UCSD-AML1 (cell line): ENCODE measurements at regions not wholly inside any gene's neighbourhood (a gene's known extent, or its start where the extent isn't known, plus 50 kb on each side); places are given as distances from the start of the nearest gene placed in this dataset.

Experiments
- DNase-seq: peaks from one replicate; lab custom pipeline; 2025; ENCODE audit not compliant: unreplicated experiment; lab: John Stamatoyannopoulos, UW

DNA sequence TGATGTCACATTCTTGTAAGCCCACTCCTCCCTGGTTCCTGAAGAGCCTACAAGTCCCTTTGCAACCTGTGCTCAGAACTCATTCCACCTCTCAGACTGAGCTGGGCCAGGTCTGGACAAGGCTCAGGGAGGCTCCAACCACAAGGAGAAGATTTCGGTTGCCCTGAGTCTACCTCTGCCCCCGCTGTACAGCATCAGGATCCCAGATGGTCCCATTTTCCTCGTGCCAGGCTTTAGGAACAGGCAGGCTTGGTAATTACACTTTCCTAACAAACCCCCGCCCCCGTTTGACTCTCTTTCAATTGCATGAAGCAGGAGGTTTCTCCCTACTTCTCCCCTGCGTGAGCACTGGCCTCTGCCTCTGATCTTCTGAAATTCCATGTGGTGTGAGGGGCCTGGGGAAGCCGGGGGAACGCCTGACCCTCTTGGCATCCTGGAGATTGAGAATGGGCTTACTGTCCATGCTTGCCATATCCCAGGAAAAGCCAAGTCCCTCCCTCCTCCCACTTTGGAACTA, 86.9 kb upstream of the CTNNA1 start:
- no peak for DNase-seq

DNA sequence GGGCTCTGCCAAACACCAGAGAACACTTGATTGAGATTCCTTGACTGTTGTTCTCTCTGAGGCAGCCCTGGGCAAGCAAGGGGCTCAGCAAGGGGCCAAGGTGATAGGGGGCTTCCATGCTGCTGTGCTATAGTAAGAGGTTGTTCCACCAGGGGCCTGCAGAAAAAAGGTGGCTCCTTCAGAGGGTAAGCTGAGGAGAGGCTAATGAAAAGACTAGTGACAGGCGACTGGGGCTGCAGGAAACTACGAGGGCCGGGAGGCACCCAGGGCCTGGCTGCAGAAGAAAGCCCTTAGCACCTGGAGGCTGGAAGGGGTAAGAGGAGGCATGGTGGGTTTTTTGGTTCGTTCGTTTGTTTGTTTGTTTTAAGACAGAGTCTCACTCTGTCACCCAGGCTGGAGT, 88.0 kb upstream of the CTNNA1 start:
- no peak for DNase-seq

DNA sequence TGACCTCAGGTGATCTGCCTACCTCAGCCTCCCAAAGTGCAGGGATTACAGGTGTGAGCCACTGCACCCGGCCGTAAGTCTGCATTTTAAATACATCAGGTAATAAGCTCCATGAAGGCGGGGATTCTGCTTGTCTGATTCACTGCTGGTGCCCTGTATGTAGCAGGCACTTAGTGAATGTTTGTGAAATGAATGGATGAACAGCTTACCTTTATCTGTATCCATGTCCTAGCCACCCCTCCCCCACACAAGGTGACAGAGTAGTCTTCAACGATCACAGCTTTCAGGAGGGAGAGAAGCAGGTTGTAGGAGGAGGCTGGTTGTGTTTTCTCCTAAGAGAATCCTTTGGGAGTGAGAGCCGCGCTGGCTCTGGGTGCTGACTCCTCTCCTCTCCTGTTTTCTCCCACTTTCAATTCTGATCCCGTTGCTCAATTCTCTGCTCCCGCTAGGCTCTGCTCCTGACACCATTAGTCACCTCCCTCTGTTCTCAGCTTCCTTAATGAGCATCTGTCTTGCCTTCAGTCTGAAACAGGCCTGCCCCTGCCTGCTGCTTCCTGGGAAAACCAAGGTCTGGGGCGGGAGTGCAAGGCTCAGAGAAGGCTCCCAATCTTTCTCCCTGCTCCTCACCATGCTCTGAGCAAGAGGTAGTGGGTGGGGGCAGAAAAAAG, 88.8 kb upstream of the CTNNA1 start:
- DNase-seq: no peak

DNA sequence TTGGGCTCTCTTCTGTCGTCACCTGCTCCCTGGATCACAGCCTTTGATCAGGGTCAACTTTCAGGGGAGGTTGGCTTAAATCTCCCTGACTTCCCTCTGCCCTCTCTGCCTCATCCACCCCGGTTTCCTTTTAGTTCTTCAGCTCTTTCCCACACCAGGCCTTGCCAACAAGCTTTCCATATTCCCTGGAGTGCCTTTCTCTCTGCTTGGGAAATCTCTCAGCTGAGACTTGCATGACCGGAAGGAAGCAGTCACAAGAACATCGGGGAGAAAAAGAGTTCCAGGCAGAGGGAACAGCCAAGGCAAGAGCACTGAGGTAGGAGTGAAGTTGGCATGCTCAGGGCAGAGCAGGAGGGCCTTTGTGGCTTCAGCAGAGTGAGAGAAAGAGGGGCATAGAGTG, 88.4 kb upstream of the HSPA9 start:
- DNase-seq: no peak

DNA sequence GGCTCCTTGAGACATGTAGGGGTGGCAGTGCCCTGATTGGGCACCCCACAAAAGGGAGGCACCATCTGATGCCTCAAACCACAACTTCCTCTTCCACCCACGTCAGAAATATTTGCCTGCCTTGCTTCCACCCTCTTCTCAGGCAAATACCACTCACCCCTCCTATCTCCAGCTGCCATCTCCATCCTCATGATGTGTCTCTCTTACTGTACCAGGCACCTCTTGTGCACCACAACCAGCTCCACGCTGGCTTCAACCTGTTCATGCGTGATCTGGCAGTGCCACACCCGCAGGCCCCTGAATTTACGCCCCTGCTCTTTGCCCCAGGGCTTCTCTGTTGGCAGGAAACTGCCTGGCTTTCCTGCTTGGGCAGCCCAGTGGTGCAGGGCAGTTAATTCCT, 87.8 kb upstream of the HSPA9 start:
- DNase-seq: no peak

DNA sequence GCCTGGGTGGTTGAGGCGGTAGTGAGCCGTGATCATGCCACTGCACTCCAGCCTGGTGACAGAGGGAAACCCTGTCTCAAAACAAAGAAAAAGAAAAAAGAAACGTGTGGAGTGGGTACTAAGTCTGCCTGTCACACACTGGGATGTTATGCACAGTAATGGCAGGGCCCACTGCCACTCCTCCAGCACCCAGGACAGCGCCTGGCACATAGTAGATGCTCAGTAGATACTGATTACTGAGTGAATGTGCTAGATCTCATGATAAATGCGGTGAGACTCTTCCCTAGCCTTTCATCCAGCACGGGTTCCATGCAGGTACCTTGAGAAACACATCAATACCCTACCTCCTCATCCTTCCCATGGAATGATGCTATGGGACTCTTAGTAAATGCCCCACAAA, 87.4 kb upstream of the HSPA9 start:
- peak; percentile 27 for DNase-seq

DNA sequence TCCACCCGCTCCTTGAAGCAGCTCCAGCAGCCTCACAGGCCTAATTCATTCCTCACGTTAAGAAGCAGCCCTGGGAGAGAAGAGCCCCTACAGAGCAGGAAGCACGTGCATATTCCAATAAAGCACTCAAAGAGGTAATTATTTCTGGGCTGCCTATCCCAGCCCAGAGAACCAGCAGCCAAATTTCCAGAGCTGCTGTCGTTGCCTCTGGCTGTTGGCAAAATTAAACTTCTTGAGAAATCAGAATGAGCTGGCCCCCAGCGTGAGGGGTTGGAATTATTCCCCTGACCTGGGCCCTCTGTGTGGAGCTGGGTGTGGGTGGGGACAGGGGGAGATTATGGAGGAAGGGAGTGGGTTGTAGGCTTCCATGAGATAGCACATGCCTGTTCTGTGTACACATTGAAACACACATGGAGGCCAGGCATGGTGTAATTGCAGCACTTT, 86.8 kb upstream of the HSPA9 start:
- no peak for DNase-seq

DNA sequence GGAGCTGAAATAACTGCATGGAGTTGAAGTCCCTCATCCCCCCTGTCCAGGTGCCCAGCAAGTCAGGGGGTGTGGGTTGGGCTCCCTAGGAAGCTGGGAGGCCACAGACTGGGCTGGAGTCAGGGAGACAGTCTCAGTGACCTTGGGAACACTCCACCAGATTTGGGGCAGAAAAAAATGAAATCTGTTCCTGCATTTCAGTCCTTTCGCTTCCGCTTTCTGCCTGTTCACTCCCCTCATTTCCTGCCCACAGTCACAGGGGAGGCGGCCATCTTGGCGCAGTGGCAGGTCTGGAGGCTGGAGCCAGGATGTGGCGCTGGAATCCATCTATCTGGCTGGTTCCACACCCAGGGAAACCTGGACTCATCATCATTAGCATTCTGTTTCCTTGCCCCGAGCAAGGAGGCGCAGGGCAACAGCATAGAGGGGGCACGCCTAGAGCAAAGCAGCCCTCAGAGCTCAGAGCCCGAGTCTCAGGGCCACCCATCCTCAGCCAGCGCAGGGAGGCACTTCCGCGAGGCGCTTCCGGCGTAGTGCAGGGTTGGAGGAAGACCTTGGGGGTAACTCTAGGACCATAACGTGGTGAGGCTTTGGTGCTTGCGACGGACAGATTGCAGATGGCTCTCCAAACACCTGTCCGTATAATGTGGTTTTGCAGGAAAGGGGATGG, 86.2 kb upstream of the HSPA9 start:
- peak; percentile 50 for DNase-seq

DNA sequence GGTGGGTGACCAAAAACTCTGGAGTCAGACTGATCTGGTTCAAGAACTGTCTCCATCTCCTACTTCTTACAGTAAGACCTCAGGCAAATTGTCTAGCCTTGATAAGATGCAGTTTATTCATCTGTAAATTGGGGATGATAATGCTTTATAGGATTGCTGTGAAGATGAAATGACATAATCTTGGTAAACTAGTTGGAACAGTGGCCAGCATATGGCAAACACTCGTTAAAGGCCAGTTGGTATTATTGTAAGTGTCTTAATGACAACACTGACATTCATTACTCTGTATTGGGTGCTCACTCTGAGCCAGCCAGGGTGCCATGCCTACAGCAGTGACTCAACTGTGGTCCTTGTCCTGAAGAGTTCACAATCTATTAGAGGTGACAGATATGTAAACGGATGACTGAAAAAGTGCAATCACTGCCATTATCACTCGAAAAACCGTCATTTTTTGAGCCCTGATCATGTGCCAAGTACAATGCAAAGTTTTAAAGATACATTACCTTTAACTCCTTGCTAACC, 84.9 kb upstream of the HSPA9 start:
- no peak for DNase-seq

DNA sequence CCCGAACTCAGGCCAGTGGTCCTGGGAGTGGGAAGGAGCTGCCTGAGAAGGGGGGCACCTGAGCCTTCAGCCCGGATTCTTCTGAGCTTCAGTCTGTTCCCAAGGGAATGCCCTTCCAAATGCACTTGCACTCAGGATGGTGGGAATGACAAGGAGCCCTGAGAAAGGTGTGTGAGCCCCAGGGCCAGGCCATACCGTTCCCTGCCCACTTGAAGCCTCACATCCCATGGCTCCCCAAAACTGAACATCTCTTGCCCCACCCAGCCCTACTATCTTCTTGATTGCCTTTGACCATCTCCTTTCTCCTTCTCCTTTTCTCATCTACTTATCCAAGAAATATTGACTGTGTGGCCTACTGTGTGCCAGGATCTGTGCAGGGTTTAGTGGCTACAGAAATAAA, 84.4 kb upstream of the HSPA9 start:
- no peak for DNase-seq

DNA sequence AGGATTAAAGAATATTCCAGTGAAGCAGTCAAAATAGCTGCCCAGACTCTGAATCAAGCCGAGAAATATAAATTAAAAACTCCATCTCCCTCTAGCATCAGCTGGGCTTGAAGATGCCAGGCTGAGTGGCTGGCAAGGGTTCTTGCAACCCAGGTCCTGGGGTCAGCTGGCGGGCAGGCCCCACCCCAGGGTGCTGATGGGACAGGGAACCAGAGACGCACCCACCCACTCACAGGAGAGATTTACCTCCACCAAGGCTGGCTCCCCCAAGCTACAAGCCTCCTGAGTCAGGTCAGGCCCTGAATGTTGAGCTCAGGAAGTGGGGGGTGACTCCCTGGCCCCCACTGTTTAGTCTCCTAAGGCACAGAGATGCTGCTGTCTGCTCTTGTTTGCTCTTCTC, 83.9 kb upstream of the HSPA9 start:
- DNase-seq: no peak

DNA sequence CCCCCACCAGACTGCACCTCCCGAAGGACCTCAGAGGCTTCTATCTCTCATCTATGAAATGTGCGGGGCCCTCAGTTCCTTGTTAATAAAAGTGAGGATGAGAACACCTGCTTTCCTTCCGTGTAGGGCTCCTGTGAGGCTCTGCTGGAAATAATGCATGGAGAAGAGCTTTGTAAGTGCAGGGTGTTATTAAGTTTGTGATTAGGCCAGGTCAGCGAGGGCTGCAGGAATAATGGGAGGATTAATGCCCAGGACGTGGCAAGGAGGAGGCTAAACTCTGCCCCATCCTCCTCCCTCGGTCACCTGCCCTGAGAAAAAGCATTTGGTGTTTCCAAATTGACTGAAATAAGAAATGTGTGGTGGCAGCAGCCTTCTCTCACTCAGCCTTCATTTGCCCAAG, 83.5 kb upstream of the HSPA9 start:
- DNase-seq: no peak

DNA sequence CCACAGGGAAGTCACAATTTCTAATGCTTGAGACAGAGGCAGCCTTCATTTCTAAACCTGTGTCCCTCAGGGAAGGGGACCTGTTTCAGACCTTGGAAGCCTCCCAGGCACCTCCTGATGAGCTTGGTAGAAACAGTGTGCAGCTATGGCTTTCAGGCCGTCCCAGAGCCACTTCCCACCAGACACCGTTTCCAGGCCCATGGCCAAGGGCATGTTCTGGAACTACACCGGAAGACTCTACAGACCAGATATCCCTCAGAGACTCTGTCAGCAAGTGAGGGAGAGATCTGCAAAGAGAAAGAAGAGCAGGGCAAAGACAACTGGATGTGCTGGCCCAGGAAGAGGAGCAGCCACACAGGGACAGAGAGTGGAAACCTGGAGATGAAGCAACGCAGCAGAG, 82.2 kb upstream of the HSPA9 start:
- no peak for DNase-seq

DNA sequence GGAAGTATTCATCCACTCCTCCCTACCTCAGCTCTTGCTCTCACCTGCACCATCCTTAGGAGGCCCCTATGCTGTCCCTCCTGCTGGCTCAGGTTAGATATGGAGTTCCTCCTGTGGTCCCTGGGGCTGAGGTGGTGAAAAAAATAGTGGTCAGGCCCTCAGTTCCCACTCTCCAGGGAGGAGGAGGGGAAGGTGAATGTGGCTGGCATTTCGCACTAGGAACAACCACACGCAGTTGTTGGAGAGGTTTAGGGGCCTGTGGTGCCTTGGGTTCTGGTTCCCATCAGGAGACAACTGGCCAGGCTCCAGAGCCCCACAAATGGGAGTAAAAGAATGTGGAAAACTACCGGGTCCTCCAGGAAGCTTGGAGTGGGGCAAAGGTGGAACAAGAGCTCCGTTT, 81.7 kb upstream of the HSPA9 start:
- DNase-seq: no peak

DNA sequence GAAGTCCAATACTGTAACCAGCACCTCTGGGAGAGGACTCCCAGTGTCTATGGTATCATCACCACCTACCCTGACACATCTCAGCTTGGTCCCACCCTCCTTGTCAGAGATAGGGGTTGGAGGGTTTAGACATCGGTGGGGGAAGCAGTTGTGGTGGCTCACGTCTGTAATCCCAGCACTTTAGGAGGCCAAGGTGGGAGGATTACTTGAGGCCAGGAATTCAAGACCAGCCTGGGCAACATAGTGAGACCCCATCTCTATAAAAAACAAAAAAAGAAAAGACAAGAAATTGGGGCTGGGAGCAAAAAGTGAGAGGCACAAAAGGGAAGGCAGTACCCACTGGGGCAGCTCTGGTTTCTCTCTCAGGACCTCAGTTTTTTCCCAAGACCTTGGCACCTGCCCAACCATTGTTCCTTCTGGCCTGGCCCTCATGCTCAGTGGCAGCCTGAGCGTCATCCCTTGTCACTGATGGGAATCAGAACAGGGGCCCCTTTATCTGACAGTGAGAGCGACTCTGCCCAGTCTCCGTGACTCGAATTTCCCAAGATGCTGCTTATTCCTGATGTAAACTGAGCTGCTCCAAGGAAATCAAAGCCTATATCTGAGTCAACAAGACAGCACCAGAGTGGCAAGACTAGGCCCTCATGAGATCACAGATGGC, 80.5 kb upstream of the HSPA9 start:
- DNase-seq: no peak

DNA sequence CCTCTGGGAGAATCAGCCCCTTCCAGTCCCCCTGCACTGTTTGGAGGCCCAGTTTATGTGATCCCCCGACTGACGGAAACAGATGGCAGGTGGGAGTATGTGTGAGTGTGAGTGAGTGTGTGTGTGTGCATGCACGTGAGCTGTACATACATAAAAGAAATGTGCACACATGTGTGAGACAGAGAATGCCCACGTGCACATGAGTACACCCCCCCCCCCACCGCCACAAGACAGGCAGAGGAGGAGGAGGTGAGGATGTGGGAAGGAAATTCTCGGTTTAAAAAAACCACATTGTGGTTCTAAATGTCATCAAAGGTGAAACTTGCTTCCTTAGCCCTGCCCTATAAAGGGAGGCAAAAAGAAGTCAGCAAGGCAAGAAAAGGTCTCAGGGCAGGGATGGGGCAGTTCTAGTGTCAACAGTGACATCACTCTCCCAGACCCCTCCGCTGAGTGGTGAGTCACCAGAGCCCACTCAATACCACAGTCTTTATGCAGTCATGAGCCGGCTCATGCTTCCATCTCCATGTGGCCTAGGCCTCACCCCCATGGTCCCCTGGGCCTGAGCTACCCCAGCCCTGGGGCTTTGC, 79.2 kb upstream of the HSPA9 start:
- peak; percentile 49 for DNase-seq

DNA sequence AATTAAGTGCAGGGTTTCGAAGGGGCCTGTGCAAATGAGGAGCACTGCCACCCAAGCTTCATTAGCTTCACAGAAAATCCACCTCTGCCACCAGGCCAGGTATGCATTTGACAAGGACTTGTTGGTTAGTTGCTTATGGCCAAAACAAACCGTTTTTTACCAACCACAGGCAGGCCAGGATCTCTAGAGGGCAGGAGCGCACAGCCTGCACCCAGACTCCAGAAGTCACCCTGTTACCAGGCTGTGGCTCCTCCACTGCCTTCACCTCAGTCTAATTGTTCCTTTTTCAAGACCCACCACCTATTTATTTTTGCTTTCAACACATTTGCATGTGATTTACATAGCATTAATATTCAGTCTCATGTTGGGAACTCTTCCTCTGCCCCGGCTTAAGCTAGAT, 78.3 kb upstream of the HSPA9 start:
- DNase-seq: peak; percentile 16

DNA sequence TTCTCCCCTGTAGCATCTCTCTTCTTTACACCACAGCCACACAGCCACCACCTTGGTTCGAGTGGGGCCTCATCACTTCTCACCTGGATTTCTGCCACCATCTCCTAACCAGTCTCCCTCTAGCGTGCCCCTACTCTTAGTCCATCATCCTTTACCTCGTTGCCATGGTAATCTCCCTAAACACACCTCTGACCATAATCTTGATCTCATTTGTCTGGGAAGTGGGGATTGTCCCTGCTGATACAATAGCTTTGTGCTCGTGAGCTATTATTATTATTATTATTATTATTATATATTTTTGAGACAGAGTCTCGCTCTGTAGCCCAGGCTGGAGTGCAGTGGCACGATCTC, 76.5 kb upstream of the HSPA9 start:
- no peak for DNase-seq

DNA sequence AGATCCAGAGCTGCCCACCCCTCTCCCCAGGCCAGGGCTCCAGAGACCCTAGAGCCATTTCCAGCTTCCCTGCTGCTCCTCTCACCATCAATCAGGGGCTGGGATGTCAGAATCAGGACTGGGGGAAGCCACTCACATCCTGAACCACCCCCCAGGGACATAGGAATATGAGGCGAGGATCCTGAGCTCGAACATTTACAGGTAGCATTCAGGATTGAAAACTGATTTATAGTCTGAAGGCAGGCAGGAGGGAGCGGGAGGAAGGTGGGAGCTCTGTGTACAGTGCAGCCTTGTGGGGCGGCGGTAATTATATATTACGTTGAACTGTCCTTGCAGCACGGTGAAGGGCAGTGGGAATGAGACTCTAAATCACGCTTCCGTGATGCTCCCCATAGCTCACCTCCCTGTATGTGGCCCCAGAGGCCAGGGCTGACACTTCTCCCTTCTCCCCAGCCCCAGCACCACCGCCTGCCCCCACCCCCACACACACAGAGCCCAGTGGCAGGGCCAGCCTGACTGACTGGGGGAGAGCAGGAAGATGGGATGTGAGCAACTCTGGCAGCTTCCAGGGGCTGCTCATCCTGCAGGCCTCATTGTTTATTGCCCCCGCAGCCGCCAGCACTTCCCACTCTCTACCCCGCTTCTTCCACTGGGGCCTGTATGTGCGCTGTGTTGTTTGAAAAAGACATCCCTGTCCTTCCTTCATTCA, 76.0 kb upstream of the HSPA9 start:
- no peak for DNase-seq

DNA sequence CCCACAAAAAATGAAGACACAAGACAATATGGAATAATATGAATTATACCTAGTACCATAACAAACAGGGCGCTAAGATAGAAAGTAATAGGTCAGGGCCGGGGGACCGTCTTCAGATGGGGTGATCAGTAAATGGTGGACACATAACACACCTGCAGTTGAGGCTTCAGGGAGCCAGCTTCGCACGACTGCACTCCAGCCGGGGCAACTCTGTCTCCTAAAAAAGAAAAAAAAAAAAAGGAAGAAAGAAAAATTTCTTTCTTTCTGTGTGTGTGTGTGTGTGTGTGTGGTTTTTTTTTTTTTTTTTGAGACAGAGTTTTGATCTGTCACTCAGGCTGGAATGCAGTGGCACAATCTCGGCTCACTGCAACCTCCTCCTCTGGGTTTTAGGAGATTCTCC, 75.0 kb upstream of the HSPA9 start:
- DNase-seq: no peak

DNA sequence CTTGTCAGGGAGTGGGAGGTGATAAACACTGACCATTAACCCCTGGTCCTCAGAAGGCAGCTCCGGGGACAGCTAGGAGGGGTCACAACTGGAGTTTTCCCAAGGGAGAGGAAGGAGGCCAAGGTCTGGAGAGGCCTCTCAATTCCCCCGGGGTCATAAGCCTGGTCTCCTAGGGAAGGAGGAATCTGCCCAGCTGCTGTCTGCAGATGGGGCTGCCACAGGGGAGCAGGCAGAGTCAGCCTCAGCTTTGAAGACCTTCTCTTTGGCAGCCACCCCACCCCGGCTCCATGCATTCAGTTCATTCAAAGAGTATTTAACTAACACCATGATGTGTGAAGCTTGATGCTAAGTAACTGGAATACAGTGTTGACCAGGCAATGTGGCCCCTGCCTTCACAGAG, 74.6 kb upstream of the HSPA9 start:
- DNase-seq: no peak
